ENCODE measurements at regions not wholly inside any gene's neighbourhood (a gene's known extent, or its start where the extent isn't known, plus 50 kb on each side); places are given as distances from the start of the nearest gene placed in this dataset.
"Not testable (repeated sequence)": the region's sequence is repeated elsewhere in the genome, so short reads cannot be mapped to it uniquely, and the experiment has no call there.

DNA sequence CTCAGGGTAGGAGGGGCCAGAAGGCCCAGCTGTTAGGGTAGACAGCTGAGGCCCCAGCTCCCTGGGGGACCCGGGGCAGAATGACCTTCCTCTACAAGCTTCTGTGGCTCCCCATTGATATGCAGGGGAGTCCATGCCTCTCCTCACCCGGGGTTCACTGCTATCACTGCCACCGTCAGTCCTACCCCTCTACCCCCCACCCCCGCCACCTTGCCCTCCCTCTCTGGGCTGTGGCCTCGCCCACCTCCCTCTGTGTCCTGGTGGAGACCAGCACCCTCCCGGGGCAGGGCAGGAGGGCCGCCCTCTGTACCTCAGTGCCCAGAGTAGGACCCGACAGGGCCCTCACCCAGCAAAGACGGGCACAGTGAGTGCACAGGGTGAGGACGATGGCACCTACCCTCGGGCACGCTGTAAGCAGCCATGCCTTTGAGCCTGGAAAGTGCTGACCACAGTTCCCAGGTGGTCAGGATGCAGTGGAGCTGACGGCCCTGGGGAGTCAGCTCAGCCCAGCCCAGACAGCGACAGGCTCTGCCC is 88.4 kb upstream of the SFSWAP start:
- H3K27me3 ChIP-seq (ENCODE audit: control insufficient read depth, insufficient read depth, low read length), result no peaks in the 10 kb centered on the region
- H3K9ac ChIP-seq, result no peak overlapping the region
- H3K4me2 ChIP-seq (ENCODE audit: low read length), result no peak overlapping the region
- H3K9me3 ChIP-seq (ENCODE audit: control insufficient read depth, low read length), result no peaks in the 10 kb centered on the region
- H3K4me3 ChIP-seq (ENCODE audit: low read depth, low read length), result no peak overlapping the region
- peaks cover 3% of the 10 kb centered on the region for H3K4me1 ChIP-seq
- H3K79me2 ChIP-seq, result no peaks in the 10 kb centered on the region
- no peak overlapping the region for H3K27ac ChIP-seq
- TF ChIP-seq, protein P1, sequence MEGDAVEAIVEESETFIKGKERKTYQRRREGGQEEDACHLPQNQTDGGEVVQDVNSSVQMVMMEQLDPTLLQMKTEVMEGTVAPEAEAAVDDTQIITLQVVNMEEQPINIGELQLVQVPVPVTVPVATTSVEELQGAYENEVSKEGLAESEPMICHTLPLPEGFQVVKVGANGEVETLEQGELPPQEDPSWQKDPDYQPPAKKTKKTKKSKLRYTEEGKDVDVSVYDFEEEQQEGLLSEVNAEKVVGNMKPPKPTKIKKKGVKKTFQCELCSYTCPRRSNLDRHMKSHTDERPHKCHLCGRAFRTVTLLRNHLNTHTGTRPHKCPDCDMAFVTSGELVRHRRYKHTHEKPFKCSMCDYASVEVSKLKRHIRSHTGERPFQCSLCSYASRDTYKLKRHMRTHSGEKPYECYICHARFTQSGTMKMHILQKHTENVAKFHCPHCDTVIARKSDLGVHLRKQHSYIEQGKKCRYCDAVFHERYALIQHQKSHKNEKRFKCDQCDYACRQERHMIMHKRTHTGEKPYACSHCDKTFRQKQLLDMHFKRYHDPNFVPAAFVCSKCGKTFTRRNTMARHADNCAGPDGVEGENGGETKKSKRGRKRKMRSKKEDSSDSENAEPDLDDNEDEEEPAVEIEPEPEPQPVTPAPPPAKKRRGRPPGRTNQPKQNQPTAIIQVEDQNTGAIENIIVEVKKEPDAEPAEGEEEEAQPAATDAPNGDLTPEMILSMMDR (IDR thresholded peaks at IDR 0.05), result no peak
- no peak overlapping the region for H2AFZ ChIP-seq
- H3K36me3 ChIP-seq (ENCODE audit: control insufficient read depth, insufficient read depth, low read length), result no peaks in the 10 kb centered on the region

DNA sequence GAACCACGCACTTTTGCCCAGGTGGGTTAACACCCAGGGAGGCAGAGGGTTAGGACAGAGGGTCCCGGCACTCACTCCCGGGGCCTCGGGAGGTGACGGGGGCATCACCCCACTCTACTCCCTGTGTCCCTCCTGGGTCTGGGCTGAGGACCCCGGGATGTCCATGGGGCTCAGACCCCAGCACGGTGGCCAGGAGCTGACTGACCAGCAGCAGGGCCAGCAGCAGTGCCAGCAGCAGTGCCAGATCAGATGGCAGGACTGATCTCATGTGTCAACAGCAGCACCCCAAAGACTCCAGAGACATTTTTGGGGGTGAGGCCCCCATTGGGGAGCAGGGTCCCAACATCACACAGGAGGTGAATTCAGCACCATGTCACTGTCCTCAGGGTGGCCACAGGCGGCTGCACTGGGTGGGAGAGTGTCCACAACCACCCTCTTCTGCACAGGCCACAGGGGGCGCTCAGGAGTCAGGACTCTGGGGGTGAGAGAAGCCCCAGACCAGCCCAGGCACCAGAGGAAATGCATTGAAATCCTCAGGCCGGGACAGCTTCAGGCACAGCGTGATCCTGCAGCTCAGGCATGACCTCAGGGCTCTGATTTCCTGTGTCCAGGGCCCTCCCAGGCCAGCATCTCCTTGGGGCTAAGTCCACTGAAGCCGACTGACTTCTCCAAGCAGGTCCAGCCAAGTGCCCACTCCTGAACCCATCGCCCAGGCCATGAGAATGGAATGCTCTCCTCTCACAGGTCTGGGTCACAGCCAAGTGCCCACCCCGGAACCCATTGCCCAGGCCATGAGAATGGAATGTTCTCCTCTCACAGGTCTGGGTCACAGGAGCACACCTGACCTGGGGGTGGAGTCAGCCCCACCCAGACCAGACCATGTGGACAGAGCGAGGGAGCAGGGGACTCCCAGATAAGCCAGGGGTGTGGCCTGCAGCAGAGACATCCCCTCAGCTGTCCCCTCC is 87.2 kb upstream of the SFSWAP start:
- not testable (repeated sequence) for H3K4me1 ChIP-seq; H3K36me3 ChIP-seq (ENCODE audit: control insufficient read depth, insufficient read depth, low read length); H3K4me2 ChIP-seq (ENCODE audit: low read length); H2AFZ ChIP-seq; H3K9ac ChIP-seq; H3K27ac ChIP-seq; H3K27me3 ChIP-seq (ENCODE audit: control insufficient read depth, insufficient read depth, low read length); H3K79me2 ChIP-seq; H3K9me3 ChIP-seq (ENCODE audit: control insufficient read depth, low read length); H3K4me3 ChIP-seq (ENCODE audit: low read depth, low read length)

DNA sequence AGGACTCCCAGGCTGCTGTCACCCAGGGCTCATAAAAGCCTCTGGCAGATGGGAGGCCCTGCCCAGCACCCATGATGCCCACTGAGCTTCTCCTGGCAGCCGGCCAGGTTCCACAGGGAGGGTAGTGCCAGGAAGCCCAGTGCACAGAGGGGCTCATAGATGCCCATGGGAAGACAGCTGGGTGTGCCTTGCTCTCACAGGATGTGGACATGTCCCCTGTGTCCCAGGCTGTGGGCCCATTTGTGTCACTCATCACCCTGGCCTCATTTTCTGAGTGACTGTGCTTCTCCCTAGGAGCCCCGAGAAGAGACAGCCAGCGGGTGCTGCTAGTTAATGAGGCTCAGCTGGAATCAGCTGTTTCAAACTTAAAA is 86.5 kb upstream of the SFSWAP start:
- not testable (repeated sequence) for H3K36me3 ChIP-seq (ENCODE audit: control insufficient read depth, insufficient read depth, low read length); H3K9ac ChIP-seq

DNA sequence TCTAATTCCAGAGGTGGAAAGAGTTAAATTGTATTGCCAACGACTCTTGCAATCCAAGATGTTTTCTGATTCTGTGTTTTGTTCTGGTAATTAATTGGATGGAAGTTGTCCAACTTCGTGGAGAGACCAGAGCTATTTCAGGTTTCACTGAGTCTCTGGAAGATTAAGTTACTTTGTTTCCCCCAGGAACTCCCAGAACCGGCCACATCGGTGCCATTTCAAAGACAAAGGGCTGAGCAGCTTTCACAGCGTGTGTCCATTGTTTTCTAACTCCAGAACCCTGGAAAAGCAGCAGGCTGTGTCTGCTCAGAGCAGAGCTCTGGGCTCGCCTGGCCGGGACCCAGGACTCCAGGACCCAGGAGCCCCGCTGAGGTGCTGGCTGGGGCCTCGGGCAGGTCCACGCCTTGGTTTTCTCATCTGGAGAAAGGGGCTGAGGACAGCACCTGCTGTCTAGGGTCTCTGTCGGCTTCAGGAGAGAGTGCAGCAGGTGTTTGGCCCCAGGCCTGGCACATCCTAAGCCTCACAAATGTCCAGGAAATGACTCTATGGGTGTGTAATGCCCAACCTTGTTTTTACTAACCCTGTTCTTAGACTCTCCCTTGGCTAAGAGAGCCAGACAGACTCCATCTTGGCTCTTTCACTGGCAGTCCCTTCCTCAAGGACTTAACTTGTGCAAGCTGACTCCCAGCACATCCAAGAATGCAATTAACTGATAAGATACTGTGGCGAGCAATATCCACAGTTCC is 86.0 kb upstream of the SFSWAP start:
- not testable (repeated sequence) for H3K9me3 ChIP-seq (ENCODE audit: control insufficient read depth, low read length); H3K9ac ChIP-seq; H3K4me3 ChIP-seq (ENCODE audit: low read depth, low read length); H3K27ac ChIP-seq; H3K4me2 ChIP-seq (ENCODE audit: low read length); H3K36me3 ChIP-seq (ENCODE audit: control insufficient read depth, insufficient read depth, low read length); H3K79me2 ChIP-seq; H3K27me3 ChIP-seq (ENCODE audit: control insufficient read depth, insufficient read depth, low read length); H3K4me1 ChIP-seq
- H2AFZ ChIP-seq, result peak overlapping the region; percentile 57

More for the DNA sequence above, 86.5 kb upstream of the SFSWAP start:
- not testable (repeated sequence) for H3K79me2 ChIP-seq; H3K27ac ChIP-seq; H3K27me3 ChIP-seq (ENCODE audit: control insufficient read depth, insufficient read depth, low read length); H3K9me3 ChIP-seq (ENCODE audit: control insufficient read depth, low read length); H3K4me2 ChIP-seq (ENCODE audit: low read length); H3K4me3 ChIP-seq (ENCODE audit: low read depth, low read length); H3K4me1 ChIP-seq
- peak overlapping the region; percentile 57 for H2AFZ ChIP-seq

DNA sequence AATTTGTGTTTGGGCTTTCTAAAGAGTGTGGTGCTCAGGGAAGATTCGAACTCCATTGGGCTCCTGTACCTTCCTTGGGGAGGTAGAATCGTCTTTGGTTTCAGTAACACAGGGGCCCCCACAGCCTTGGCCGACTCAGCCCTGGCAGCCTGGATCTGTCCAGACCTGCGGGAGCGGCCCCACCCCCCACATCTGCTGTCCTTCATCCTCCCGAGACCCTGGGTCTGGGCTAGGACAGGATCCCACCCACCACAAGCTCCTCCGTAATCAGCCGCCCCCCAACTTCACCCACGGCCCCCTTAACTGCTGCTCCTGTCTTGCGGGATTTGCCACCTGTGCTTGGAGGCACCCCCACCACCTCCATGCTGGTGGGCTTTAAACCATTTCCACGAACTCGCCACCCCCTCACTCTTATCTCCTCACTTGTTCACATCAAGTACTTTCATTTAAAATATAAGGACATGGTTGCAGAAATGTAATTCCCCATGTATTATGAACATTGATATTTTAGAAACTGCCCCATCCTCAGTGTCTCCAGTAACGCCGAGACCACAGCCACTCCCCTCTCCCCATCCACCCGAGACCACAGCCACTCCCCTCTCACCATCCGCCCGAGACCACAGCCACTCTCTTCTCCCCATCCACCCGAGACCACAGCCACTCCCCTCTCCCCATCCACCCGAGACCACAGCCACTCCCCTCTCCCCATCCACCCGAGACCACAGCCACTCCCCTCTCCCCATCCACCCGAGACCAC is 84.7 kb upstream of the SFSWAP start:
- H3K36me3 ChIP-seq (ENCODE audit: control insufficient read depth, insufficient read depth, low read length); H3K4me2 ChIP-seq (ENCODE audit: low read length); H3K9ac ChIP-seq; H3K4me3 ChIP-seq (ENCODE audit: low read depth, low read length); H3K27me3 ChIP-seq (ENCODE audit: control insufficient read depth, insufficient read depth, low read length); H3K9me3 ChIP-seq (ENCODE audit: control insufficient read depth, low read length); H2AFZ ChIP-seq; H3K79me2 ChIP-seq; H3K4me1 ChIP-seq; H3K27ac ChIP-seq: not testable (repeated sequence)

DNA sequence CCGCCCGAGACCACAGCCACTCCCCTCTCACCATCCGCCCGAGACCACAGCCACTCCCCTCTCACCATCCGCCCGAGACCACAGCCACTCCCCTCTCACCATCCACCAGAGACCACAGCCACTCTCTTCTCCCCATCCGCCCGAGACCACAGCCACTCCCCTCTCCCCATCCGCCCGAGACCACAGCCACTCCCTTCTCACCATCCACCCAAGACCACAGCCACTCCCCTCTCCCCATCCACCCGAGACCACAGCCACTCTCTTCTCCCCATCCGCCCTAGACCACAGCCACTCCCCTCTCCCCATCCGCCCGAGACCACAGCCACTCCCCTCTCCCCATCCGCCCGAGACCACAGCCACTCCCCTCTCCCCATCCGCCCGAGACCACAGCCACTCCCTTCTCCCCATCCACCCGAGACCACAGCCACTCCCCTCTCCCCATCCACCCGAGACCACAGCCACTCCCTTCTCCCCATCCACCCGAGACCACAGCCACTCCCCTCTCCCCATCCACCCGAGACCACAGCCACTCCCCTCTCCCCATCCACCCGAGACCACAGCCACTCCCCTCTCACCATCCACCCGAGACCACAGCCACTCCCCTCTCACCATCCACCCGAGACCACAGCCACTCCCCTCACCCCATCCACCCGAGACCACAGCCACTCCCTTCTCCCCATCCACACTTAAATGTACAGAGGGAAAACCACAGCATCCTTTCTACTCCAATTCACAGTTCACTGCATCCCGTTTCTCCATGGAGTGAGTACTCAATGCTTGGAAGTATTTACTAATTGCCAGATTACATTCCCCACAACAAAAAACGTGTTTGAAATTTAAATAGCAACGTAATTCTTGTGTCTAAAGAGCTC is 83.5 kb upstream of the SFSWAP start:
- not testable (repeated sequence) for H3K4me3 ChIP-seq (ENCODE audit: low read depth, low read length); H3K79me2 ChIP-seq; H3K4me2 ChIP-seq (ENCODE audit: low read length); H3K9ac ChIP-seq; H3K36me3 ChIP-seq (ENCODE audit: control insufficient read depth, insufficient read depth, low read length); H3K27ac ChIP-seq; H3K4me1 ChIP-seq; H3K9me3 ChIP-seq (ENCODE audit: control insufficient read depth, low read length); H3K27me3 ChIP-seq (ENCODE audit: control insufficient read depth, insufficient read depth, low read length); H2AFZ ChIP-seq

Data from parathyroid adenoma (tissue), 2 donors.